Thyroid gland (tissue), 4 donors: ENCODE measurements at regions not wholly inside any gene's neighbourhood (a gene's known extent, or its start where the extent isn't known, plus 50 kb on each side); places are given as distances from the start of the nearest gene placed in this dataset.
"Not testable (repeated sequence)": the region's sequence is repeated elsewhere in the genome, so short reads cannot be mapped to it uniquely, and the experiment has no call there.

Experiments
- CTCF ChIP-seq, 6 experiments: fragments of 200-600 bp in 3 of 6; fragments of 450-650 bp in 3 of 6; sonication (generic) in 3 of 6; IDR thresholded peaks; one replicate each; pipeline ENCODE4 v1.5.1; 2016 to 2019; ENCODE audit warnings: antibody characterized with exemption in 6 of 6, mild to moderate bottlenecking in 2 of 6, inconsistent platforms in 1 of 6, moderate library complexity in 1 of 6
- POLR2A ChIP-seq, 2 donors: fragments of 450-650 bp; IDR thresholded peaks; one replicate each; pipeline ENCODE4 v1.6.1; 2017; ENCODE audit warnings: antibody characterized with exemption in 2 of 2, mild to moderate bottlenecking in 2 of 2, moderate library complexity in 1 of 2

- not testable (repeated sequence) for TF ChIP-seq CTCF, POLR2A (IDR thresholded peaks at IDR 0.05)
Measured at GRCh38 chr1:120592943-120593342, 130.8 kb upstream of the NBPF26 start.
